HG02763 (cell line): ENCODE measurements at regions not wholly inside any gene's neighbourhood (a gene's known extent, or its start where the extent isn't known, plus 50 kb on each side); places are given as distances from the start of the nearest gene placed in this dataset.

Source experiments
- ATAC-seq: cut with Tn5 transposase; IDR thresholded peaks from one replicate; pipeline ENCODE4 v1.9.1; 2021; ENCODE audit warnings: mild to moderate bottlenecking, moderate library complexity; ENCODE audit not compliant: unreplicated experiment

GRCh38 chr22:48236261-48236660 lies 1473.8 kb downstream of the TBC1D22A start:
- no peak for ATAC-seq

GRCh38 chr22:48235744-48236143 lies 1473.3 kb downstream of the TBC1D22A start:
- no peak for ATAC-seq

- ATAC-seq = no peak
Observed at GRCh38 chr22:48234011-48234410, 1471.6 kb downstream of the TBC1D22A start.

GRCh38 chr22:48233586-48233985 lies 1471.1 kb downstream of the TBC1D22A start:
- no peak for ATAC-seq

GRCh38 chr22:48228468-48228867 lies 1466.0 kb downstream of the TBC1D22A start:
- ATAC-seq = no peak

- ATAC-seq = no peak
Observed at GRCh38 chr22:48227341-48228018, 1465.0 kb downstream of the TBC1D22A start.

- no peak for ATAC-seq
Observed at GRCh38 chr22:48226026-48227013, 1463.9 kb downstream of the TBC1D22A start.

GRCh38 chr22:48224332-48224731 lies 1461.9 kb downstream of the TBC1D22A start:
- ATAC-seq = no peak

GRCh38 chr22:48223488-48224190 lies 1461.2 kb downstream of the TBC1D22A start:
- ATAC-seq = no peak

GRCh38 chr22:48222742-48223487 lies 1460.5 kb downstream of the TBC1D22A start:
- ATAC-seq = no peak

GRCh38 chr22:48218889-48219420 lies 1456.5 kb downstream of the TBC1D22A start:
- no peak for ATAC-seq

- ATAC-seq = no peak
Observed at GRCh38 chr22:48217596-48217995, 1455.1 kb downstream of the TBC1D22A start.

- no peak for ATAC-seq
Observed at GRCh38 chr22:48212727-48213126, 1450.3 kb downstream of the TBC1D22A start.

GRCh38 chr22:48210812-48211211 lies 1448.4 kb downstream of the TBC1D22A start:
- no peak for ATAC-seq

GRCh38 chr22:48210198-48210580 lies 1447.7 kb downstream of the TBC1D22A start:
- no peak for ATAC-seq

- no peak for ATAC-seq
Observed at GRCh38 chr22:48209473-48210197, 1447.2 kb downstream of the TBC1D22A start.

- no peak for ATAC-seq
Observed at GRCh38 chr22:48208894-48209293, 1446.4 kb downstream of the TBC1D22A start.

- no peak for ATAC-seq
Observed at GRCh38 chr22:48207919-48208535, 1445.6 kb downstream of the TBC1D22A start.

- ATAC-seq = no peak
Observed at GRCh38 chr22:48205790-48206189, 1443.3 kb downstream of the TBC1D22A start.
